GM12878 (cell line): ENCODE measurements at regions not wholly inside any gene's neighbourhood (a gene's known extent, or its start where the extent isn't known, plus 50 kb on each side); places are given as distances from the start of the nearest gene placed in this dataset.

ENCODE experiments used
- ATAC-seq: fragments of 200-7000 bp; cut with Tn5 transposase; 3 replicates; pipeline ENCODE4 v1.9.1; 2020; ENCODE audit warnings: mild to moderate bottlenecking, moderate library complexity
- BruUV-seq: library from RNA; stranded (reverse); fragments of 400-500 nt; replicated peaks from 2 replicates; lab custom pipeline; 2021; lab: Mats Ljungman, UMichigan
- CTCF ChIA-PET: fragments of 300-600 bp; sonication (Branson Sonifier 250); formaldehyde crosslinking; extraction: SDS; loops from one replicate; lab custom pipeline; 2021; ENCODE audit warnings: inconsistent platforms; lab: Yijun Ruan, JAX
- POLR2A ChIA-PET: fragments of 350-600 bp; formaldehyde crosslinking; extraction: SDS; loops from one replicate; lab custom pipeline; 2021; ENCODE audit warnings: inconsistent platforms; lab: Charles Lee
- RAD21 ChIA-PET: fragments of 300-600 bp; sonication (Branson Sonifier 250); formaldehyde crosslinking; loops from one replicate; lab custom pipeline; 2023; ENCODE audit warnings: antibody characterized with exemption; ENCODE audit not compliant: unreplicated experiment; lab: Charles Lee
- SMC1A ChIA-PET: fragments of 300-600 bp; sonication (Branson Sonifier 250); formaldehyde crosslinking; loops from one replicate; lab custom pipeline; 2023; ENCODE audit not compliant: unreplicated experiment, uncharacterized antibody; lab: Charles Lee
- DNase-seq: peaks from one replicate; pipeline ENCODE4 v3.0.0-alpha.2; 2011; ENCODE audit warnings: low read depth, low spot score
- FAIRE-seq: peaks from 3 replicates; lab custom pipeline; 2011; peaks lifted over from hg19 to GRCh38; lab: Jason Lieb, UNC
- H2AFZ ChIP-seq: 2 replicates; pipeline ENCODE4 v1.6.0; 2011; ENCODE audit warnings: low read depth, low read length, control low read depth; ENCODE audit not compliant: control insufficient read depth
- H3K27ac ChIP-seq: 2 replicates; pipeline ENCODE4 v1.5.1; 2011; ENCODE audit warnings: control low read depth; ENCODE audit not compliant: control insufficient read depth, insufficient read depth
- H3K27me3 ChIP-seq, 2 experiments: replicated peaks in 1 of 2; 2 replicates each; pipeline versions ENCODE4 v1.6.0 to v1.6.1; 2011; ENCODE audit warnings: low read length in 1 of 2; ENCODE audit not compliant: control insufficient read depth in 2 of 2, insufficient read depth in 2 of 2
- H3K36me3 ChIP-seq, 2 experiments: 2 replicates each; pipeline ENCODE4 v1.5.1; 2011; ENCODE audit warnings: low read length in 1 of 2; ENCODE audit not compliant: control insufficient read depth in 2 of 2, insufficient read depth in 2 of 2
- H3K4me1 ChIP-seq: 2 replicates; pipeline ENCODE4 v1.6.1; 2011; ENCODE audit warnings: mild to moderate bottlenecking, low read length, moderate library complexity, mixed read lengths; ENCODE audit not compliant: control insufficient read depth, insufficient read depth
- H3K4me2 ChIP-seq: 2 replicates; pipeline ENCODE4 v1.6.0; 2011; ENCODE audit warnings: control low read depth; ENCODE audit not compliant: control insufficient read depth, insufficient read depth
- H3K4me3 ChIP-seq: fragments of 200-600 bp; sonication (generic); 2 replicates; pipeline ENCODE4 v1.5.1; 2016
- H3K79me2 ChIP-seq: 2 replicates; pipeline ENCODE4 v1.6.0; 2011; ENCODE audit warnings: low read length; ENCODE audit not compliant: control insufficient read depth, insufficient read depth
- H3K9ac ChIP-seq: 2 replicates; pipeline ENCODE4 v1.8.0; 2011; ENCODE audit warnings: low read length, control low read depth, mixed read lengths; ENCODE audit not compliant: control insufficient read depth, insufficient read depth
- H3K9me3 ChIP-seq: replicated peaks from 3 replicates; pipeline ENCODE4 v1.5.1; 2011; ENCODE audit warnings: mild to moderate bottlenecking, low read length; ENCODE audit not compliant: control insufficient read depth, insufficient read depth
- H4K20me1 ChIP-seq: 2 replicates; pipeline ENCODE4 v1.6.0; 2011; ENCODE audit not compliant: control insufficient read depth, insufficient read depth
- ASH2L ChIP-seq: fragments of 300-600, 200-600 bp; sonication (generic); IDR thresholded peaks from 2 replicates; pipeline ENCODE4 v1.6.1; 2017; ENCODE audit warnings: low read depth, mild to moderate bottlenecking, borderline replicate concordance
- CBX5 ChIP-seq: sonication (generic); IDR thresholded peaks from 2 replicates; pipeline ENCODE4 v1.6.1; 2016; ENCODE audit warnings: low read depth, moderate library complexity, mild to moderate bottlenecking, inconsistent platforms
- EED ChIP-seq: sonication (generic); IDR thresholded peaks from 2 replicates; pipeline ENCODE4 v1.6.1; 2016; ENCODE audit warnings: antibody characterized with exemption, low read depth
- IRF5 ChIP-seq: fragments of 450-650 bp; IDR thresholded peaks from 2 replicates; pipeline ENCODE4 v1.6.1; 2017; ENCODE audit warnings: borderline replicate concordance
- MEF2B ChIP-seq: fragments of 450-650 bp; IDR thresholded peaks from 2 replicates; pipeline ENCODE4 v1.6.1; 2018; ENCODE audit warnings: mild to moderate bottlenecking, moderate library complexity; ENCODE audit not compliant: partially characterized antibody, poor library complexity, severe bottlenecking
- MXI1 ChIP-seq: fragments of 150-350 bp; IDR thresholded peaks from 2 replicates; pipeline ENCODE4 v1.6.1; 2011; ENCODE audit warnings: low read depth, mild to moderate bottlenecking, inconsistent platforms, low read length, improper control_type of control experiment
- RUNX3 ChIP-seq: IDR thresholded peaks from 2 replicates; pipeline ENCODE4 v1.6.1; 2012; ENCODE audit warnings: low read length, inconsistent platforms
- SKIL ChIP-seq: fragments of 450-650 bp; IDR thresholded peaks from 2 replicates; pipeline ENCODE4 v1.6.1; 2017; ENCODE audit warnings: mild to moderate bottlenecking, low read depth, inconsistent platforms; ENCODE audit not compliant: poor library complexity, severe bottlenecking
- SMARCA5 ChIP-seq: fragments of 450-650 bp; IDR thresholded peaks from 2 replicates; pipeline ENCODE4 v1.6.1; 2017; ENCODE audit warnings: mild to moderate bottlenecking
- SMC3 ChIP-seq: IDR thresholded peaks from 2 replicates; pipeline ENCODE4 v1.6.1; 2011; ENCODE audit warnings: low read length, improper control_type of control experiment, borderline replicate concordance
- SPI1 ChIP-seq: IDR thresholded peaks from 2 replicates; pipeline ENCODE4 v1.6.1; 2011; ENCODE audit warnings: low read depth, mild to moderate bottlenecking, low read length, moderate library complexity, borderline replicate concordance; ENCODE audit not compliant: insufficient read depth
- TARDBP ChIP-seq: IDR thresholded peaks from 2 replicates; pipeline ENCODE4 v1.6.1; 2016; ENCODE audit warnings: borderline replicate concordance
- ZNF24 ChIP-seq: fragments of 450-650 bp; IDR thresholded peaks from 2 replicates; pipeline ENCODE4 v1.6.1; 2017; ENCODE audit warnings: antibody characterized with exemption, mild to moderate bottlenecking
- WGBS: methylation state at CpG from one replicate; pipeline ENCODE4 v1.1.6; 2016; ENCODE audit warnings: low lambda C conversion rate; ENCODE audit not compliant: insufficient replicate concordance, insufficient coverage; ENCODE audit errors: missing lambda C conversion rate; 5-methylcytosine and 5-hydroxymethylcytosine counted together
- in situ Hi-C: fragments of 300-500 bp; cut with MboI; formaldehyde crosslinking; loops from 9 replicates; pipeline ENCODE4 v1.14.3; 2018; ENCODE audit warnings: mixed read lengths
- intact Hi-C: fragments of 100-400 bp; cut with micrococcal nuclease; formaldehyde crosslinking; loops from one replicate; pipeline ENCODE4 v1.14.2; 2022; ENCODE audit not compliant: unreplicated experiment

- no peak for FAIRE-seq
- ChIA-PET CTCF (no interaction called here), POLR2A (no interaction called here), SMC1A (no interaction called here), RAD21 (no interaction called here)
- TF ChIP-seq CBX5 (peak; percentile 64; the same call in 1 of the 2 replicates), TARDBP (no peak)
- no peak overlapping the region for H3K27ac ChIP-seq
- no peaks in the 10 kb centered on the region for H3K36me3 ChIP-seq
- no peak for ATAC-seq
- no peak overlapping the region for H3K9ac ChIP-seq
- H3K4me3 ChIP-seq: no peak overlapping the region
- H3K79me2 ChIP-seq: no peaks in the 10 kb centered on the region
- DNase-seq: no peak
- H3K4me2 ChIP-seq: no peak overlapping the region
- in situ Hi-C loops (no loop called here), intact Hi-C loops (no loop called here)
- peaks cover 6% of the 10 kb centered on the region; the same call in 2 of the 3 replicates for H3K9me3 ChIP-seq
- no peaks in the 10 kb centered on the region for H4K20me1 ChIP-seq
- no TSS peak for BruUV-seq
- WGBS: 11% methylated on average over 6 of the region's 6 CpGs
- H2AFZ ChIP-seq: no peak overlapping the region
- H3K4me1 ChIP-seq: no peaks in the 10 kb centered on the region
- H3K27me3 ChIP-seq: no peaks in the 10 kb centered on the region
Observed at GRCh38 chr4:14752341-14753046, 249.8 kb upstream of the CPEB2 start.

GRCh38 chr4:14767142-14767541 is 235.1 kb upstream of the CPEB2 start:
- Histone ChIP-seq H4K20me1 (no peaks in the 10 kb centered on the region), H3K36me3 (no peaks in the 10 kb centered on the region), H3K9me3 (no peaks in the 10 kb centered on the region; the same call in 2 of the 3 replicates), H3K79me2 (no peaks in the 10 kb centered on the region), H3K27ac (no peak overlapping the region), H3K4me1 (0 out of 2 replicates have a peak, but pooled peaks cover 3% of the 10 kb centered on the region), H3K27me3 (no peaks in the 10 kb centered on the region), H2AFZ (no peak overlapping the region), H3K4me3 (no peak overlapping the region), H3K9ac (no peak overlapping the region), H3K4me2 (no peak overlapping the region)
- intact Hi-C loops (no loop called here), in situ Hi-C loops (no loop called here)
- RAD21 ChIA-PET: no interaction called here
- DNase-seq: no peak
- CTCF ChIA-PET: no interaction called here
- FAIRE-seq: no peak
- no TSS peak for BruUV-seq
- ATAC-seq: peak; percentile 87
- POLR2A ChIA-PET: no interaction called here
- SMC1A ChIA-PET: interaction anchor here (0.5 to 1.3 kb wide), 2 partner anchors 17 to 320 kb away, joined by 3 read pairs; no protein-coding TSS in a partner anchor
- TF ChIP-seq SMC3 (no peak), ZNF24 (no peak), CBX5 (peak; percentile 26; the same call in 1 of the 2 replicates), EED (peak; percentile 94), SKIL (no peak), SMARCA5 (no peak), SPI1 (peak; percentile 91), IRF5 (no peak), MEF2B (no peak), MXI1 (no peak), RUNX3 (peak; percentile 96), ASH2L (no peak)
